T-helper 9 cell (primary cell): ENCODE measurements at regions not wholly inside any gene's neighbourhood (a gene's known extent, or its start where the extent isn't known, plus 50 kb on each side); places are given as distances from the start of the nearest gene placed in this dataset.
"Not testable (repeated sequence)": the region's sequence is repeated elsewhere in the genome, so short reads cannot be mapped to it uniquely, and the experiment has no call there.

ENCODE experiments used
- DNase-seq: peaks from one replicate; pipeline ENCODE4 v3.0.0-alpha.2; 2020

DNA sequence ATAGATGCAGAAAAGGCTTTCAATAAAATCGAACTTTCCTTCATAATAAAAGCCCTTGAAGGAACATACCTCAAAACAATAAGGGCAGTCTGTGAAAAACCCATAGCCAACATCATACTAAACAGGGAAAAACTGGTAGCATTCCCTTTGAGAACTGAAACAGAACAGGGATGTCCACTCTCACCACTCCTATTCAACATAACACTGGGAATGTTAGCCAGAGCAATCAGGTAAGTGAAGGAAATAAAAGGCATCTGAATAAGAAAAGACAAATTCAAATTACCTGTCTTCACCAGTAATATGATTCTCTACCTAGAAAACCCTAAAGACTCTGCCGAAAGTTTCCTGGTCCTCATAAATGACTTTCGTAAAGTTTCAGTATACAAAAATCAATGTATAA is 861.0 kb upstream of the VRK2 start:
- DNase-seq = no peak

- no peak for DNase-seq
Observed at GRCh38 chr2:57190007-57190406, 856.6 kb upstream of the VRK2 start.

- no peak for DNase-seq
Observed at GRCh38 chr2:57199663-57200062, 846.9 kb upstream of the VRK2 start.

DNA sequence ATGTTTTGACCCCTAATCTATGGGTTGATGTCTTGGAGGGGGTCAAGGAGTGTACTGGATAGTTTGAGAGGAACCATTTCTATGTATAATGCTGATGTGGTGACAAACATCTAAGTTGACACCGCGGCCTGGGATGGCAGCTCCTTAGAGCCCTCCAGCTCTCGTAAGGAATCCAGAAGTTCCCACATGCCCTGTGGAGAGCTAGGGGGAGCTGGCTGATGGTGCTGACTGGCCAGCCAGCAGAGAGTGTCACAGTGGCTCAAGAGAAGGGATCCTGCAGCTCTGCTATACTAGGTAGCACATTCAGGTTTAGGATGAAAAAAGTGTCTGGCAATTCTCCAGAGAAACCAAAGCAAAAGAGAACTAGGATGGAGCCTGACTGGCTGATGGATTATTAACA is 842.2 kb upstream of the VRK2 start:
- DNase-seq = no peak

- DNase-seq = no peak
Observed at GRCh38 chr2:57205241-57205640, 841.4 kb upstream of the VRK2 start.

GRCh38 chr2:57207191-57207590 is 839.4 kb upstream of the VRK2 start:
- no peak for DNase-seq

- DNase-seq = no peak
Observed at GRCh38 chr2:57209799-57210198, 836.8 kb upstream of the VRK2 start.

DNA sequence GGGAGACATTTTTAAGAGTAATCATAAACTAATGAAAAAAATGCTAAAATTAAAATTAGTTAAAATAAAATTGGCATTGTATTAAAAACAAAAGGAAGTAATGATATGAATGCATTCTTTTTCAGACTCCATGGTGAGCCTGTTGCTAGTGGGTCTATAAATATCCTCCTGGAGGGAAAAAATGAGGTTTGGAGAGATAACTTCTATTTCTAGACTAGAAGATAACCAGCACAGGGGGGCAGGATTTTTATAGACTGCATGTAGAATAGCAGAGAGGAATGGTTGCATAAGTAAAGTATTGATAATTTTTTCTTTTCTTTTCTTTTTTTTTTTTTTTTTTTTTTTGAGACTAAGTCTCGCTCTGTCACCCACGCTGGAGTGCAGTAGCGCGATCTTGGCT is 835.8 kb upstream of the VRK2 start:
- DNase-seq = no peak

GRCh38 chr2:57217013-57217412 is 829.6 kb upstream of the VRK2 start:
- DNase-seq = no peak

DNA sequence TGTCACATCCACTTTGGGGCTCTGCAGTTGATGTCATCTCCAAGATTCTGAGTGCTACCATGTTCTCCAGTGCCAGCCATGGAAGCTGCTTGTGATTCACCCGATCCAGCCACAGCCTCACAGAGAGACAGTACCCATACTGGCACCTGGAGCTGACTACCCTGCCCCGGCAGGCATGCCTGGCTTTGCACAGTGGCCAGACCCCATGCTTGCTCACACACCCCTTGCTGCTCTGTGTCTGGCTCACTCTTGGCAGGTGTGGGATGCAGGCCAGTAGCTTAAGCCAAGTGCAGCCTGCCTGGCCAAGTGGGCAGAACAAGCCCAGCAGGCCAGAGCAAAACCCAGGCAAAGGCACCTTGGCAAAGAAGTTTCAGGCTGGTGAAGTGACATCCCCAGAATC is 828.4 kb upstream of the VRK2 start:
- no peak for DNase-seq

DNA sequence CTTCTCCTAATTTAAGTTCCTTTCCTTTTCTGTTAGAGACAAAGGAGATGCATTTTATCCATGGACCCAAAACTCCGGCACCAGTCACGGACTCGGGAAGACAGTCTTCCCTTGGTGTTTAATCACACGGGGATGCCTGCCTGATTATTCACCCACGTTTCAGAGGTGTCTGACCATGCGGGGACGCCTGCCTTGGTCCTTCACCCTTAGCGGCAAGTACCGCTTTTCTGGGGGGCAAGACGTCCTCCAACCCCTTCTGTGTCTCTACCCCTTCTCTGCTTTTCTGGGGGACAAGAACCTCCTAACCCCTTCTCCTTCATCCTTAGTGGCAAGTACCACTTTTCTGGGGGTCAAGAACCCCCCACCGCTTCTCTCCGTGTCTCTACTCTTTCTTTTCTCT is 816.9 kb upstream of the VRK2 start:
- DNase-seq = not testable (repeated sequence)

DNA sequence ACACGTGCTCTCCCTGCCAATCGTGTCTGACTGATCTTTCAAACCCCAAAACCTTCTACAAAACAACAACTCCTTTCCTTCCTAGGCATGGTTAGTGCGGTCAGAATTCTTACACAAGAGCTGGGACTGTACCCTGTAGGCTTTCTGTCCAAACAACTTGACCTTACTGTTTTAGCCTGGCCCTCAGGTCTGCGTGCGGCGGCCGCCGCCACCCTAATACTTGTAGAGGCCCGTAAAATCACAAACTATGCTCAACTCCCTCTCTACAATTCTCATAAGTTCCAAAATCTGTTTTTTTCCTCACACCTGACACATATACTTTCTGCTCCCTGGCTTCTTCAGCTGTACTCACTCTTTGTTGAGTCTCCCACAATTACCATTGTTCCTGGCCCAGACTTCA is 814.3 kb upstream of the VRK2 start:
- DNase-seq = not testable (repeated sequence)

- not testable (repeated sequence) for DNase-seq
Observed at GRCh38 chr2:57251495-57251894, 795.1 kb upstream of the VRK2 start.

DNA sequence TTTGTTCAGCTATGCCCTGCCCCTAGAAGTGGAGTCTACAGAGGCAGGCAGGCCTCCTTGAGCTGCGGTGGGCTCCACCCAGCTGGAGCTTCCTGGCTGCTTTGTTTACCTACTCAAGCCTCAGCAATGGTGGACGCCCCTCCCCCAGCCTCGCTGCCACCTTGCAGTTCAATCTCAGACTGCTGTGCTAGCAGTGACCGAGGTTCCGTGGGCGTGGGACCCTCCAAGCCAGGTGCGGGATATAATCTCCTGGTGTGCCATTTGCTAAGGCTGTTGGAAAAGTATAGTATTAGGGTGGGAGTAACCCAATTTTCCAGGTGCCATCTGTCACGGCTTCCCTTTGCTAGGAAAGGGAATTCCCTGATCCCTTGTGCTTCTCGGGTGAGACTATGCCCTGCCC is 770.2 kb upstream of the VRK2 start:
- DNase-seq = not testable (repeated sequence)

GRCh38 chr2:57278451-57278850 is 768.2 kb upstream of the VRK2 start:
- no peak for DNase-seq

DNA sequence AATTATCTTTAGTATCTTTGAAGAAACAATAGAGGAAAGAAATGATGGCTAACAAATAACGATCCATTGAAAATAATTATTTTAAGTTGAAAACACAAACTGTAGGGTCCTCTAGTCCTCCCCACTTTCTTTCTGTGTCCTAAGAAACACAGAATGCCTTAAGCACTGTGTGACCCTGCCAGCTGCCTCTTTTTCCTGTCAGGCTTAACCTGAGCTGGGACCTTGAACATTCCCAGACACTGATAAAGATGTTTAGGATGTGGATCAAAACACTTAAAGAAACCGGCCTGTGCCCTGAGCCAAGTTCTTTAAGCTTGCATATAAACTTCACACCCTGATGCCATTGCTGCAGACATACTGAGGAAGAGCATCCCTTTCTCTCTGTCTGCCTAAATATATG is 755.4 kb upstream of the VRK2 start:
- DNase-seq = no peak

- DNase-seq = no peak
Observed at GRCh38 chr2:57296795-57297517, 749.6 kb upstream of the VRK2 start.

DNA sequence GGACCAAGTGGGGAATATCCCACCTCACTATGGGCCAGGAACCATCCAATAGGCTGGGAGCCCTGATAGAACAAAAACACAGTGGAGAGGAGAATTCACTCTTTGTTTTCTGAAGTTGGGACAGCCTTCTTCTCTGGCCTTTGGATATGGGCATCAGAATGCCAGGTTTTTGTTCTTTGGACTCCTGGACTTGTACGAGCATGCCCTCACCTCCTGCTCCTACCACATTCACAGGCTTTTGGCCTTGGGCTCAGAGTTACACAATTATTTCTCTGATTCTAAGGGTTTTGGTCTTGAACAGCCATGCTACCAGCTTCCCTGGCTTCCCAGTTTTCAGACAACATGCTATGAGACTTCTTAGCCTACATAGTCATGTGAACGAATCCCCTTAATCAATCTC is 732.9 kb upstream of the VRK2 start:
- DNase-seq = no peak

GRCh38 chr2:57314682-57315081 is 731.9 kb upstream of the VRK2 start:
- DNase-seq = no peak

GRCh38 chr2:57330447-57330846 is 716.2 kb upstream of the VRK2 start:
- DNase-seq = no peak

- DNase-seq = no peak
Observed at GRCh38 chr2:57333221-57333620, 713.4 kb upstream of the VRK2 start.

- DNase-seq = no peak
Observed at GRCh38 chr2:57343391-57344006, 703.1 kb upstream of the VRK2 start.

DNA sequence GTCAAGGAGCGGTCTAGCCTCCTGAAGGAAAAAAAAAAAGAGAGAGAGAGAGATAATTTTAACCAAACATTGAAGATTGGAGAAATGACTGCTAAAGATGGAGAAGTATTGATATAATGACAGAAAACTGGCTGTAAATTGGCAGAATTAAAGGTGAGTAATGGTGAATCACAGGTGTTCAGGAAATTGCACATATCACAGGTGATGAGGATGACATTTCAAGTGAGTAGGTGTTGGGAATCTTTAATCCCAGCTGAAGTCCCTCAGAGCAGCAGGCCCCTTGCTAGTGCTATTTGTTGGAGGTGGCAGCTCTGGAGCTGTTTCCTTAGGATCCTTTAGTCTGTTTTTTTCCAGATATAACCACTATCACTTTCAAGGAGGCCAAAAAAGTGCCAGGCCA is 678.4 kb upstream of the VRK2 start:
- no peak for DNase-seq

- no peak for DNase-seq
Observed at GRCh38 chr2:57370882-57371585, 675.6 kb upstream of the VRK2 start.
